Epithelial cell of prostate (primary cell): ENCODE measurements at regions not wholly inside any gene's neighbourhood (a gene's known extent, or its start where the extent isn't known, plus 50 kb on each side); places are given as distances from the start of the nearest gene placed in this dataset.

ENCODE experiments used
- DNase-seq: peaks from one replicate; pipeline ENCODE4 v3.0.0-alpha.2; 2011; ENCODE audit warnings: low read depth, low spot score
- H3K27ac ChIP-seq: fragments of 450-650 bp; 2 replicates; pipeline ENCODE4 v1.5.1; 2017; ENCODE audit warnings: mild to moderate bottlenecking

- peak overlapping the region; percentile 69 for H3K27ac ChIP-seq
- no peak for DNase-seq
These were observed 297.6 kb downstream of the SLITRK6 start for GRCh38 chr13:85501616-85502015.

DNA sequence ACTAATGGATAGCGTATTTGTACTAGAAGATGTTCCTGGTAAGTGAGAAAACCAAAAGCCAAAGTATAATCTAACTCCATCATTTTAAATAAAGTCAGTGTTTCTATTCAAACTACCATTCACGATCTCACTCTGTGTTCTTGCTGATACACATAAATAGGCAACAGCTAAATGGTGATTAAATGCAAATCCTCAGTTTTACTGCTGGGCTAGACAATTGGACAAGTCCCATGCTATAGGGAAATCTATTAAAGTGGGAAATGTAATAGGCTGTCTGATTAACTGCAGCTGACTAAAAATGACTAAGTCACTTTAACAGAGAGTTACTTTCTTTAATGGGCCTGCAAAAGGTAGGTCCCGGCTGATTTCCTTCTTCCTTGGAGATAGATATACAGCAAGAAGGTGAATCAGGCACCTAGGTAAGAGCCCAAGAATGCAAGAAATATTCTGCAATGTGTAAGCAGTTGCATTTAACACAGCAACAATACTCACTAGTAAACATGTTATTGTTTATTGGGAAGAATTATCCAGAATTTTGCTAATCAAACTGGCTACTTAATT, 298.4 kb downstream of the SLITRK6 start:
- peak; percentile 54 for DNase-seq
- H3K27ac ChIP-seq, result peak overlapping the region; percentile 69

- no peak overlapping the region for H3K27ac ChIP-seq
- DNase-seq, result no peak
These were observed 300.4 kb downstream of the SLITRK6 start for GRCh38 chr13:85498774-85499173.

DNA sequence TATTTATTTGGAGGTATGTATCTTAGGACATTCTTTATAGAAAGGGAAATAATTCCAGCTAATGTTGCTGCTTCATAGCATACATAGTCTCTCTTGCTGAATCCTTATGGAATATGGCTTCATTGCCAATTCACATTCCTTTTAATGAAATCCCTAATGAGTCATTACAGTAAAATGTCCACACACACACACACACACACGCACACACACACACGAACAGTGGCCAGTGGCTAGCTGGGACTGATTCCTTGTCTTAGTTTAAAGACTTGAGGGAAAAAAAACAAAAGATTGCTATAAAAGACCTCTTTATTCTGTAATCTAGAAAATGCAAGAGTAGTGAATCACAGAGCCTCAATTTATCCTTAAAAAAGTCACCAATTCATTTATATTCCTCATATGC, 301.6 kb downstream of the SLITRK6 start:
- peak overlapping the region; percentile 60 for H3K27ac ChIP-seq
- DNase-seq, result peak; percentile 60

- H3K27ac ChIP-seq, result no peak overlapping the region
- DNase-seq, result no peak
These were observed 306.9 kb downstream of the SLITRK6 start for GRCh38 chr13:85492283-85492682.

DNA sequence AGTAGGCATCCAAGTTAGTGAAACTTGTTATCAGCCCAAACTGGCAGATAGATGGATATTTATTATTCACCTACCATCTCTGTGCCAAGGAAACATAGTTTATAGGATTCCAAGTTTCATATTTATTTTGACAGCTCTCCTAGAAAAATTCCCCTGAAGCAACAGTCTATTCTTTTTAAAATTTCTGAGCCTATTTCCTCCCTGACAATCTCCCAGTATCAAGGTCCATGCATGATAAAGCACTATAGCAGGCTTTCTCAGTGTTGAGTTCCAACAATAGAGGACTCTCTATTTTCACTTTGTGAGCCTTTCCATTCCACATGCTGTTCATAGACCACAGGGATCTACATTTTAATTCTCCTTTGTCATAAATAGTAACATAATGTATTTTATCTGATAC, 312.6 kb downstream of the SLITRK6 start:
- DNase-seq, result no peak
- H3K27ac ChIP-seq, result no peak overlapping the region

- no peak for DNase-seq
- H3K27ac ChIP-seq, result no peak overlapping the region
These were observed 326.1 kb downstream of the SLITRK6 start for GRCh38 chr13:85473144-85473543.

GRCh38 chr13:85469320-85469719, 329.9 kb downstream of the SLITRK6 start:
- no peak overlapping the region for H3K27ac ChIP-seq
- DNase-seq, result no peak

GRCh38 chr13:85462792-85463425, 336.3 kb downstream of the SLITRK6 start:
- no peak overlapping the region for H3K27ac ChIP-seq
- DNase-seq, result no peak

DNA sequence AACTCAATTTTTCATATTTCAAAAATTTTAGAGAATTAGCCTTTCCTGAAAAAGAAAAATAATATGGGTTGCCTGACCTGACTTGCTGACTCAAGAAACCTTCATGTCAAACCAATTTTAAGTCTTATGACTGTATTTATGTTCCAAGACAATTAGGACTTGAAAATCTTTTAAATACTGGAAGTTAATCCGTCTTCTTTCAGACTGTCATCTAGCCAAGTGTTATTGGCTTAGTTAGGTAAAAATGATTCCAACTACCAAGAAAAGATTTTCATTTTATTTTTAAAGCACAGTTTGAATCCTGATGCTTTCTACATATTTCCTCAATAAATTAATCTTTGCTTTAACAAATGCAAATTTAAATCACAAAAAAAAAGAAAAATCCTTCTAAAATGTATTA, 337.6 kb downstream of the SLITRK6 start:
- DNase-seq, result no peak
- no peak overlapping the region for H3K27ac ChIP-seq

DNA sequence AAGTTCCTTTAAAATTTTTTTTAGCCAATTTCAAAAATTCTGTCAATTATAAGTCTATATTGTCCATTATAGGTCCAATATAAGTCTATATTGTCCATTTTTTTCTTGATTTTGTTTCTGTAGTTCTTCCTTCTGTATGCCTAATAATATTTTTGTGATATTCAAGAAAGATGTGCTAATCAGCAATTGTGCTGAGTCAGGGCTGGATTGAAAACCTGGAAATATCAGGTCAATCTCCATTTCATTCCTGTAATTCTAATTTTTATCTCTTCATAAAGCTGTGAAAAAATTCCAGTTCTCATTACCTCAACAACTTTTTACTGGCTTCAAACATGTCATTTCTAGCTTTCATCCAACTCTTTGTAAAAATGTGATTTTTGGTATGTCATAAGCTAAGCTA, 353.7 kb downstream of the SLITRK6 start:
- no peak overlapping the region for H3K27ac ChIP-seq
- no peak for DNase-seq

DNA sequence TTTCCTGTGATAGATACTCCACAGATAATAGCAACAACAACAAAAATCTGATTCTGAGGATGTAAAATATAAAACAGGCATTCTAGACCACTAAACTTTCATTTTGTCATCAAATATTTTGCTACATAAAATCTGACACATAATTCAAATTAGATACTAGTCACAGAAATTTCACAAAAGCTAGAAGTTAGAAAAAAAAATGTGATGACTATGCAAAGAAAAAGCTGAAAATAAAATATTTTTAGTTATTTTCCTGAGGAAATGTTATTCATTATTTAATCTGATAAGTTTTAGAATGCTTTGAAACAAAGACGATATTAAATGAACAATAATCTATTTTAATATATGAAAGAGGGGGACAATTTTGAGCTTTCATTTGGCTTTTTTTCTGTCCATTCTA, 357.2 kb downstream of the SLITRK6 start:
- DNase-seq, result no peak
- no peak overlapping the region for H3K27ac ChIP-seq

- DNase-seq, result no peak
- no peak overlapping the region for H3K27ac ChIP-seq
These were observed 357.9 kb downstream of the SLITRK6 start for GRCh38 chr13:85441364-85441763.

GRCh38 chr13:85436029-85436428, 363.2 kb downstream of the SLITRK6 start:
- DNase-seq, result no peak
- no peak overlapping the region for H3K27ac ChIP-seq

DNA sequence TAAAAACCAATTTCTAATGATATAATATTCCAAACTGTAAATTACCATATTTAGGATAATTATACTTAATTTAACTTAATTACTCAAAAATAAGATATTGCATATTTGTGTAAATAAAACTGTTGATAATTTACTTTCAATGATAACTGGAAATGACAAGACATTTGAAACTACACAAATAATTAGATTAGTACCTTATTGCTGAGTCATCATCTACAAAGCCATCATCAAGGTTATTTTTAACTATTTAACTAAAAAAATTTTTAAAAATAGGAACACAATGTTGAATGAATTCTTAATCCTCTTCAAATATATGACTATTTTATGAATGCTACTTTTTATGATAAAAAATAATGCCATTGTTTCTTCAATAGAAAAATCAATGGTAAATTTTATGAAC, 364.3 kb downstream of the SLITRK6 start:
- no peak for DNase-seq
- H3K27ac ChIP-seq, result no peak overlapping the region

- DNase-seq, result no peak
- H3K27ac ChIP-seq, result no peak overlapping the region
These were observed 366.3 kb downstream of the SLITRK6 start for GRCh38 chr13:85432881-85433280.

GRCh38 chr13:85431720-85432119, 367.5 kb downstream of the SLITRK6 start:
- H3K27ac ChIP-seq, result no peak overlapping the region
- no peak for DNase-seq

DNA sequence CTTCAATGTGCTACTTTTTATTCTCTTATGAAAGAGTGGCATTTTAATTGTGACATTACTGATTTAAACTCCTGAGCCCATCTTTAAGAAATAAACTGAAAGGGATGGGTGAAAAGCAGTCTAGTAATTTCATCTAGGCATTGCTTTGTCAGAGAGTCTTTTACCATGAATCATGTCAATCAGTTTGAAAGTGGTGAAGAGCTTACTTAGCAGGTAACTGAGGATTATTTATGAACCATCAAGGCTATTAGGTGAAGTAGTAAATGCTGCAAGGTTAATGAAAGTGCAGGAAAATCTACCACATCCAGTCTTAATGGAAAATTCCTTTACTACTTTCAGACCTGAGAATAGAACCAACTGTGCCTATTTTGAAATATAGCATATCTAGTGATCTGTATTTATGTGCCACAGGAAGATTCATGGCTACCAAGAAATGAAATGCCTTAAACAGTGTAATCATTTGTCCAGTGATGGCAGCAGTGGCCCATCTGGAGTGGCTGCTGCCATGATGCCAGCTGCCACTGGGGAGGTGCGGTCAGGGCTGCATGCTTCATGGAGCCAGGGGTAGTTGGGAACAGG, 368.9 kb downstream of the SLITRK6 start:
- DNase-seq, result no peak
- H3K27ac ChIP-seq, result no peak overlapping the region

- DNase-seq, result no peak
- H3K27ac ChIP-seq, result no peak overlapping the region
These were observed 371.8 kb downstream of the SLITRK6 start for GRCh38 chr13:85427416-85427815.

DNA sequence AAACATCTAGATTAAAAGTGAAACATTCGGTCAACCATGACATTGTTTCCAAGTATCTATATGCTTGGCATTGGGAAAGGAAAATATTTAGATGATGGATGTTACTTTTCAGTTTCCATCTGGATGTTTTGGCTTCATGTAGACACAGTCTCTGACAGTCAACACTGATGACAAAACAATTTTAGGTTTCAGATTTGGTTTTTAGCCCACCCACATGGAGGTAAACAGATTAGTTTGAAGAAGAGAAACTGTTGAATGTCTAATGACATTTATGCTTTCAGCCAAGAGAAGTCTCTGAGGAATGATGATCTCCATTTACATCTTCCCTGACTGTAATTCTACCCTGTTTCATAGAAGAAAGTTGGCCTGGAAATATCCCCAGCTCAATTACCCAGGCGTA, 379.1 kb downstream of the SLITRK6 start:
- H3K27ac ChIP-seq, result no peak overlapping the region
- DNase-seq, result no peak

DNA sequence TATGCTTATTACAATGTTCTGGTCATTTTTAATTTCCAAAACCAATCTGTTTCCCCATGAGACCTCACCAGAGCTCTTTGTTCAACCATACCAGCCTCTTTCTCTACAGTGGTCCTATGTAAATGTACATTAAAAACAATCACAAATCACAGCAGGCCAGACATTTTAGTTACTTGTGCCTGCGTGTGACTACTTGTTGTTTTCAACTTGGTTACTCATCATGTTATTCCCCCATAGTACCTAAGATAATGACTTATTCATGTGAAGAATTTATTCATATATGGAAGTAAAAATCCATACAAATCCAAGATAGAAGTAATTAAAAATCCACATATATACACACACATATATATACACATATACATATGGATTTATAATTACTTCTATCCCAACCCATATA, 379.6 kb downstream of the SLITRK6 start:
- H3K27ac ChIP-seq, result no peak overlapping the region
- peak; percentile 12 for DNase-seq

DNA sequence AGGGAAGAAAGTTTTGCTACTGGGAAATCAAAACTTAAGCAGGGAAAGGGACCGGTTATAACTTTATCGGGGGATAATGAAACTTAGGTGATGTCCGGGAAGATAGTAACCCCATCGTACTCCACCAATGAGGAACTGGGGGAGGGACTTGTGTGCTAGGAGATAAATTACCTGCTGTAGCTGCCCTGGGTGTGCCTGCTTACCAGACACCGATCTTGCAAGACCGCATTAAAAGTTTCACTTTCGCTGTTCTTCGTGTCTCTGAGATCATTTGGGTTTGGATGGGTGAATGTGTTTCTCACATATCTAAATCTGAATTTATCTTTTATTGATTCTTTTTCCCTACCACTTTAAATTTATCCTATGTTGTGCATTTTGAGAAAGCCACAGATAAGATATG, 381.4 kb downstream of the SLITRK6 start:
- no peak overlapping the region for H3K27ac ChIP-seq
- DNase-seq, result no peak
